Lower leg skin (tissue), 3 donors: ENCODE measurements at regions not wholly inside any gene's neighbourhood (a gene's known extent, or its start where the extent isn't known, plus 50 kb on each side); places are given as distances from the start of the nearest gene placed in this dataset.

Source experiments
- POLR2A ChIP-seq, 2 donors: fragments of 450-650 bp; IDR thresholded peaks; one replicate each; pipeline ENCODE4 v1.6.1; 2016 to 2017; ENCODE audit warnings: antibody characterized with exemption in 2 of 2, mild to moderate bottlenecking in 1 of 2, moderate library complexity in 1 of 2
- TF ChIP-seq, protein P1 (sequence below), 3 donors: fragments of 450-650 bp; IDR thresholded peaks; one replicate each; pipeline ENCODE4 v1.5.1; 2016; ENCODE audit warnings: antibody characterized with exemption in 3 of 3, mild to moderate bottlenecking in 3 of 3, moderate library complexity in 2 of 3

GRCh38 chr18:10225300-10225699 is 229.1 kb upstream of the APCDD1 start:
- no peak for TF ChIP-seq POLR2A (IDR thresholded peaks at IDR 0.05)
- TF ChIP-seq, protein P1, sequence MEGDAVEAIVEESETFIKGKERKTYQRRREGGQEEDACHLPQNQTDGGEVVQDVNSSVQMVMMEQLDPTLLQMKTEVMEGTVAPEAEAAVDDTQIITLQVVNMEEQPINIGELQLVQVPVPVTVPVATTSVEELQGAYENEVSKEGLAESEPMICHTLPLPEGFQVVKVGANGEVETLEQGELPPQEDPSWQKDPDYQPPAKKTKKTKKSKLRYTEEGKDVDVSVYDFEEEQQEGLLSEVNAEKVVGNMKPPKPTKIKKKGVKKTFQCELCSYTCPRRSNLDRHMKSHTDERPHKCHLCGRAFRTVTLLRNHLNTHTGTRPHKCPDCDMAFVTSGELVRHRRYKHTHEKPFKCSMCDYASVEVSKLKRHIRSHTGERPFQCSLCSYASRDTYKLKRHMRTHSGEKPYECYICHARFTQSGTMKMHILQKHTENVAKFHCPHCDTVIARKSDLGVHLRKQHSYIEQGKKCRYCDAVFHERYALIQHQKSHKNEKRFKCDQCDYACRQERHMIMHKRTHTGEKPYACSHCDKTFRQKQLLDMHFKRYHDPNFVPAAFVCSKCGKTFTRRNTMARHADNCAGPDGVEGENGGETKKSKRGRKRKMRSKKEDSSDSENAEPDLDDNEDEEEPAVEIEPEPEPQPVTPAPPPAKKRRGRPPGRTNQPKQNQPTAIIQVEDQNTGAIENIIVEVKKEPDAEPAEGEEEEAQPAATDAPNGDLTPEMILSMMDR (IDR thresholded peaks at IDR 0.05): no peak
